ENCODE measurements at regions not wholly inside any gene's neighbourhood (a gene's known extent, or its start where the extent isn't known, plus 50 kb on each side); places are given as distances from the start of the nearest gene placed in this dataset.

DNA sequence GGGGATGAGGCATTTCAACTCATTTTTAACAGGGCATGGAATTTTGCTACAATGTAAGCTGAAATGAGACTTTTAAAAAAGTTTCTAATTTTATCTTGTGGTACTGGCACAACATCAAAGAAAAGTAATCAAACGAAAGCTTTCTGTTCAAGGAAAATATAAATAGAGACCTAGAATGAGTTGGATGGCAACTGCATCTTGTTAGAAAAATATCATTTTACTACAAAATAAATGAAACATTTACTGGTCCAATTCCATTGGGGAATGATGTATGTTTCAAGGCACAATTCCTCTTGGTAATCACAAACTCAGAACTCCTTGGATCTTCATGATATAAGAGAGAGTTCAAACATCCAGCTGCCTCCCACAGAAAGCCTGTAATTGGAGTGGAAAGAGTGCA, 102.8 kb downstream of the HMHB1 start:
- TF ChIP-seq, protein P1, sequence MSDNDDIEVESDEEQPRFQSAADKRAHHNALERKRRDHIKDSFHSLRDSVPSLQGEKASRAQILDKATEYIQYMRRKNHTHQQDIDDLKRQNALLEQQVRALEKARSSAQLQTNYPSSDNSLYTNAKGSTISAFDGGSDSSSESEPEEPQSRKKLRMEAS (IDR thresholded peaks at IDR 0.05), result no peak
- no peak for TF ChIP-seq EP300 (IDR thresholded peaks at IDR 0.05; ENCODE audit: borderline replicate concordance)
- no peak for TF ChIP-seq CEBPB (IDR thresholded peaks at IDR 0.05)
- no peak for TF ChIP-seq CREB1 (IDR thresholded peaks at IDR 0.05; ENCODE audit: low read depth)

Measured in Ishikawa (cell line).